IMR-90 (cell line): ENCODE measurements at regions not wholly inside any gene's neighbourhood (a gene's known extent, or its start where the extent isn't known, plus 50 kb on each side); places are given as distances from the start of the nearest gene placed in this dataset.

Experiments used
- ATAC-seq: fragments of 200-7000 bp; cut with Tn5 transposase; 2 replicates; pipeline ENCODE4 v1.9.1; 2020; ENCODE audit warnings: low read depth, mild to moderate bottlenecking, moderate library complexity
- BruUV-seq: library from RNA; stranded (reverse); fragments of 400-500 nt; replicated peaks from 2 replicates; lab custom pipeline; 2021; lab: Mats Ljungman, UMichigan
- CTCF ChIA-PET: fragments of 300-600 bp; formaldehyde crosslinking; extraction: SDS; loops from one replicate; lab custom pipeline; 2021; ENCODE audit warnings: antibody characterized with exemption; lab: Yijun Ruan, JAX
- POLR2A ChIA-PET: fragments of 300-600 bp; sonication (Branson Sonifier 250); formaldehyde crosslinking; loops from one replicate; lab custom pipeline; 2022; ENCODE audit warnings: antibody characterized with exemption; ENCODE audit not compliant: unreplicated experiment; lab: Charles Lee
- DNase-seq: peaks from one replicate; pipeline ENCODE4 v3.0.0; 2013
- H2AFZ ChIP-seq: replicated peaks from 2 replicates; pipeline ENCODE3; 2013; ENCODE audit warnings: low read length, mild to moderate bottlenecking; ENCODE audit not compliant: poor library complexity
- H2AK5ac ChIP-seq: 2 replicates; pipeline ENCODE4 v1.6.1; 2013; ENCODE audit warnings: low read depth, low read length, inconsistent platforms
- H2AK9ac ChIP-seq: replicated peaks from 2 replicates; pipeline ENCODE3; 2013; ENCODE audit warnings: mild to moderate bottlenecking, low read depth, low read length, moderate library complexity; ENCODE audit not compliant: poor library complexity
- H2BK120ac ChIP-seq: 2 replicates; pipeline ENCODE4 v1.6.1; 2013; ENCODE audit warnings: low read depth, low read length, inconsistent platforms
- H2BK15ac ChIP-seq: 3 replicates; pipeline ENCODE4 v1.6.1; 2013; ENCODE audit warnings: low read depth, low read length, inconsistent platforms
- H2BK20ac ChIP-seq: 2 replicates; pipeline ENCODE4 v1.6.1; 2013; ENCODE audit warnings: low read depth, mild to moderate bottlenecking, inconsistent platforms, low read length, moderate library complexity
- H2BK5ac ChIP-seq: 2 replicates; pipeline ENCODE4 v1.6.1; 2013; ENCODE audit warnings: mild to moderate bottlenecking, low read depth, low read length, inconsistent platforms; ENCODE audit not compliant: poor library complexity, severe bottlenecking
- H3K14ac ChIP-seq: replicated peaks from 2 replicates; pipeline ENCODE4 v1.6.1; 2013; ENCODE audit warnings: low read depth, low read length, inconsistent platforms
- H3K18ac ChIP-seq: 2 replicates; pipeline ENCODE4 v1.6.1; 2013; ENCODE audit warnings: low read depth, low read length, control low read depth
- H3K23ac ChIP-seq: 2 replicates; pipeline ENCODE4 v1.6.1; 2013; ENCODE audit warnings: low read depth, low read length, inconsistent platforms
- H3K27ac ChIP-seq: 2 replicates; pipeline ENCODE4 v1.5.1; 2013; ENCODE audit warnings: mild to moderate bottlenecking, control low read depth, low read length; ENCODE audit not compliant: insufficient read depth
- H3K27me3 ChIP-seq: 2 replicates; pipeline ENCODE4 v1.6.1; 2013; ENCODE audit warnings: low read length; ENCODE audit not compliant: control insufficient read depth, insufficient read depth
- H3K36me3 ChIP-seq: 2 replicates; pipeline ENCODE4 v1.6.1; 2013; ENCODE audit warnings: low read length, mixed read lengths; ENCODE audit not compliant: control insufficient read depth, insufficient read depth
- H3K4ac ChIP-seq: 2 replicates; pipeline ENCODE4 v1.6.1; 2013; ENCODE audit warnings: low read depth, low read length, inconsistent platforms
- H3K4me1 ChIP-seq: 2 replicates; pipeline ENCODE4 v1.6.1; 2013; ENCODE audit warnings: low read length, mixed read lengths; ENCODE audit not compliant: control insufficient read depth, insufficient read depth
- H3K4me2 ChIP-seq: 2 replicates; pipeline ENCODE4 v1.6.1; 2013; ENCODE audit warnings: low read depth, mild to moderate bottlenecking, control low read depth, low read length, moderate library complexity
- H3K4me3 ChIP-seq: 2 replicates; pipeline ENCODE4 v1.5.1; 2013; ENCODE audit warnings: low read depth, mild to moderate bottlenecking, control low read depth, low read length, moderate library complexity; ENCODE audit not compliant: insufficient read depth
- H3K56ac ChIP-seq: 2 replicates; pipeline ENCODE4 v1.6.1; 2013; ENCODE audit warnings: low read length, inconsistent platforms; ENCODE audit not compliant: insufficient read depth; ENCODE audit errors: extremely low read depth
- H3K79me1 ChIP-seq, 2 experiments: 2 replicates each; pipeline ENCODE4 v1.6.1; 2013; ENCODE audit warnings: low read length in 2 of 2, inconsistent platforms in 1 of 2, low read depth in 1 of 2
- H3K9ac ChIP-seq: 2 replicates; pipeline ENCODE4 v1.6.1; 2013; ENCODE audit warnings: low read depth, low read length, control low read depth
- H3K9me1 ChIP-seq: 2 replicates; pipeline ENCODE4 v1.6.1; 2013; ENCODE audit warnings: low read length, inconsistent platforms; ENCODE audit not compliant: insufficient read depth
- H3K9me3 ChIP-seq: 2 replicates; pipeline ENCODE4 v1.6.1; 2013; ENCODE audit warnings: low read length; ENCODE audit not compliant: control insufficient read depth, insufficient read depth
- H4K20me1 ChIP-seq: 2 replicates; pipeline ENCODE4 v1.6.1; 2013; ENCODE audit warnings: low read length, inconsistent platforms; ENCODE audit not compliant: insufficient read depth
- H4K5ac ChIP-seq: 2 replicates; pipeline ENCODE4 v1.6.1; 2013; ENCODE audit warnings: mild to moderate bottlenecking, low read depth, low read length, control low read depth
- H4K8ac ChIP-seq, 2 experiments: 2 replicates each; pipeline ENCODE4 v1.6.1; 2013; ENCODE audit warnings: low read depth in 2 of 2, low read length in 2 of 2, control low read depth in 1 of 2, inconsistent platforms in 1 of 2
- H4K91ac ChIP-seq: 2 replicates; pipeline ENCODE4 v1.6.1; 2013; ENCODE audit warnings: low read depth, low read length, inconsistent platforms; ENCODE audit not compliant: insufficient read depth
- CEBPB ChIP-seq: IDR thresholded peaks from 2 replicates; pipeline ENCODE4 v1.6.1; 2012; ENCODE audit warnings: low read depth, low read length, improper control_type of control experiment
- CHD1 ChIP-seq: IDR thresholded peaks from 2 replicates; pipeline ENCODE4 v1.6.1; 2012; ENCODE audit warnings: low read depth, low read length, improper control_type of control experiment
- FOS ChIP-seq: fragments of 150-350 bp; IDR thresholded peaks from 2 replicates; pipeline ENCODE4 v1.6.1; 2016; ENCODE audit warnings: low read depth, low read length
- MAFK ChIP-seq: IDR thresholded peaks from 2 replicates; pipeline ENCODE4 v1.6.1; 2012; ENCODE audit warnings: low read depth, low read length, improper control_type of control experiment
- MAZ ChIP-seq: IDR thresholded peaks from 2 replicates; pipeline ENCODE4 v1.6.1; 2012; ENCODE audit warnings: low read depth, mild to moderate bottlenecking, low read length, improper control_type of control experiment, moderate library complexity, borderline replicate concordance
- MXI1 ChIP-seq: IDR thresholded peaks from 2 replicates; pipeline ENCODE4 v1.6.1; 2012; ENCODE audit warnings: low read depth, mild to moderate bottlenecking, low read length, moderate library complexity, borderline replicate concordance
- NFE2L2 ChIP-seq: fragments of 150-350 bp; IDR thresholded peaks from 2 replicates; pipeline ENCODE4 v1.6.1; 2016; ENCODE audit warnings: low read depth, mild to moderate bottlenecking, low read length
- POLR2A ChIP-seq: IDR thresholded peaks from 2 replicates; pipeline ENCODE4 v1.6.1; 2012; ENCODE audit warnings: mild to moderate bottlenecking, low read depth, low read length
- RAD21 ChIP-seq: IDR thresholded peaks from 2 replicates; pipeline ENCODE4 v1.6.1; 2012; ENCODE audit warnings: low read length, improper control_type of control experiment
- RCOR1 ChIP-seq: IDR thresholded peaks from 2 replicates; pipeline ENCODE4 v1.6.1; 2012; ENCODE audit warnings: mild to moderate bottlenecking, low read length, improper control_type of control experiment; ENCODE audit not compliant: insufficient replicate concordance
- RFX5 ChIP-seq: IDR thresholded peaks from 2 replicates; pipeline ENCODE4 v1.8.0; 2012; ENCODE audit warnings: low read depth, mild to moderate bottlenecking, low read length, moderate library complexity
- SMC3 ChIP-seq: fragments of 150-350 bp; IDR thresholded peaks from 2 replicates; pipeline ENCODE4 v1.6.1; 2016; ENCODE audit warnings: low read depth, mild to moderate bottlenecking, antibody characterized with exemption, low read length, moderate library complexity
- WGBS, 2 experiments: methylation state at CpG; one replicate each; pipeline versions ENCODE4 v1.1.5 to v1.1.7; 2013; ENCODE audit warnings: missing lambda C conversion rate in 2 of 2; ENCODE audit not compliant: insufficient read length in 1 of 2; ENCODE audit errors: extremely low coverage in 2 of 2; 5-methylcytosine and 5-hydroxymethylcytosine counted together
- dilution Hi-C: fragments of 300-500 bp; cut with HindIII; formaldehyde crosslinking; loops from one replicate; pipeline ENCODE4 v1.14.3; 2018; ENCODE audit warnings: low sequenced_read_pairs; ENCODE audit not compliant: unreplicated experiment
- in situ Hi-C: fragments of 300-500 bp; cut with MboI; formaldehyde crosslinking; loops from 3 replicates; pipeline ENCODE4 v1.14.3; 2019; ENCODE audit warnings: low sequenced_read_pairs, inconsistent platforms, mixed read lengths
- intact Hi-C: fragments of 100-400 bp; cut with micrococcal nuclease; formaldehyde crosslinking; loops from 2 replicates; pipeline ENCODE4 v1.10.0; 2022
- TF ChIP-seq, protein P1 (sequence below): fragments of 150-350 bp; IDR thresholded peaks from 2 replicates; pipeline ENCODE4 v1.6.1; 2016; ENCODE audit warnings: low read depth, mild to moderate bottlenecking, low read length, moderate library complexity, borderline replicate concordance
- TF ChIP-seq, protein P2 (sequence below): conservative IDR thresholded peaks from 2 replicates; pipeline ENCODE4 v1.5.1; 2012; ENCODE audit warnings: mild to moderate bottlenecking, low read depth, low read length, improper control_type of control experiment
- TF ChIP-seq, protein P3 (sequence below): fragments of 150-350 bp; IDR thresholded peaks from 2 replicates; pipeline ENCODE4 v1.6.1; 2017; ENCODE audit warnings: mild to moderate bottlenecking, antibody characterized with exemption, low read length, low read depth

DNA sequence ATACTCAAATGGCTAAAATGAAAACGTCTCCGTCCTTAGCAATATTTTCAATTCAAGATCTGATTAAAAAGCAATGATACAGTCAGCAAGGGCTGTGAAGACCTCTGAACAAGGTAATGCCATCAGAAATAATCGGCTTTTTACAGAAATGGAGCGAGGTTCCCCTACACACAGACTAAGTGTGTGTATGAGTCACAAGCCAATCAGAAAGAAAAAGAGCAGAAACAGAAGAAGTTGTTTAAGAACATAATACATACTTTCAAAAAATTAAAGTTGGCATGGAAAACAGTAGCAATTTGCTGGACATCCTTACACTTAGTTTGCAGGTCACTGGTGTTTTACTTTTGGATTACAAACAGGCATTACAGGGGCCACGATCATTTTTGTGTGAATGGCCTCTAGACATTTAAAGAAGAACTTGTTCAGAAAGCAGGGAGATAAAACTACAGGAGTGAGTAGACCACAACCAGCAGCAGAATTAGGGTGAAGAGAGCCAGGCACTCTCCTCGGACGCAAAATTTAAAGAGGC, 350.0 kb upstream of the RUNX1 start:
- CTCF ChIA-PET, result no interaction called here
- WGBS, 2 experiments, result no CpG with 5 or more reads among the region's 7 CpGs

More for the DNA sequence above, 350.0 kb upstream of the RUNX1 start:
- Histone ChIP-seq H3K9me1 (peaks cover 5% of the 10 kb centered on the region; the same call in 1 of the 2 replicates), H3K14ac (peak overlapping the region; percentile 85), H3K18ac (peak overlapping the region; percentile 94; the same call in 1 of the 2 replicates), H3K79me1 (no peaks in the 10 kb centered on the region), H3K9ac (no peak overlapping the region), H2BK5ac (peak overlapping the region; percentile 23), H3K9me3 (no peaks in the 10 kb centered on the region), H3K4me1 (peaks cover 8% of the 10 kb centered on the region), H2AK5ac (no peak overlapping the region), H2BK120ac (peak overlapping the region; percentile 73), H3K56ac (no peak overlapping the region), H2BK20ac (peak overlapping the region; percentile 72), H4K5ac (peak overlapping the region; percentile 86; the same call in 1 of the 2 replicates), H4K91ac (no peak overlapping the region), H3K23ac (peak overlapping the region; percentile 74; the same call in 1 of the 2 replicates), H3K4me3 (no peak overlapping the region), H4K8ac (peak overlapping the region in 1 of 2 experiments; percentile 66; a peak in 2 of 4 replicates), H3K4me2 (peak overlapping the region; percentile 81; the same call in 1 of the 2 replicates), H3K27me3 (no peaks in the 10 kb centered on the region), H4K20me1 (no peaks in the 10 kb centered on the region), H2BK15ac (peak overlapping the region; percentile 35; the same call in 2 of the 3 replicates), H3K4ac (peak overlapping the region; percentile 63; the same call in 1 of the 2 replicates), H3K27ac (no peak overlapping the region), H2AK9ac (no peak overlapping the region), H3K36me3 (no peaks in the 10 kb centered on the region), H2AFZ (no peak overlapping the region)
- in situ Hi-C loops (no loop called here), intact Hi-C loops (loop anchor here (5.0 kb wide), 1 partner anchor 142 kb away; no protein-coding TSS in a partner anchor), dilution Hi-C loops (no loop called here)
- POLR2A ChIA-PET, result no interaction called here
- TF ChIP-seq MXI1, result no peak
- TF ChIP-seq RAD21, result no peak
- TF ChIP-seq, protein P1, sequence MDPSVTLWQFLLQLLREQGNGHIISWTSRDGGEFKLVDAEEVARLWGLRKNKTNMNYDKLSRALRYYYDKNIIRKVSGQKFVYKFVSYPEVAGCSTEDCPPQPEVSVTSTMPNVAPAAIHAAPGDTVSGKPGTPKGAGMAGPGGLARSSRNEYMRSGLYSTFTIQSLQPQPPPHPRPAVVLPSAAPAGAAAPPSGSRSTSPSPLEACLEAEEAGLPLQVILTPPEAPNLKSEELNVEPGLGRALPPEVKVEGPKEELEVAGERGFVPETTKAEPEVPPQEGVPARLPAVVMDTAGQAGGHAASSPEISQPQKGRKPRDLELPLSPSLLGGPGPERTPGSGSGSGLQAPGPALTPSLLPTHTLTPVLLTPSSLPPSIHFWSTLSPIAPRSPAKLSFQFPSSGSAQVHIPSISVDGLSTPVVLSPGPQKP, result no peak
- TF ChIP-seq RFX5, result no peak
- TF ChIP-seq POLR2A, result no peak
- TF ChIP-seq, protein P2, sequence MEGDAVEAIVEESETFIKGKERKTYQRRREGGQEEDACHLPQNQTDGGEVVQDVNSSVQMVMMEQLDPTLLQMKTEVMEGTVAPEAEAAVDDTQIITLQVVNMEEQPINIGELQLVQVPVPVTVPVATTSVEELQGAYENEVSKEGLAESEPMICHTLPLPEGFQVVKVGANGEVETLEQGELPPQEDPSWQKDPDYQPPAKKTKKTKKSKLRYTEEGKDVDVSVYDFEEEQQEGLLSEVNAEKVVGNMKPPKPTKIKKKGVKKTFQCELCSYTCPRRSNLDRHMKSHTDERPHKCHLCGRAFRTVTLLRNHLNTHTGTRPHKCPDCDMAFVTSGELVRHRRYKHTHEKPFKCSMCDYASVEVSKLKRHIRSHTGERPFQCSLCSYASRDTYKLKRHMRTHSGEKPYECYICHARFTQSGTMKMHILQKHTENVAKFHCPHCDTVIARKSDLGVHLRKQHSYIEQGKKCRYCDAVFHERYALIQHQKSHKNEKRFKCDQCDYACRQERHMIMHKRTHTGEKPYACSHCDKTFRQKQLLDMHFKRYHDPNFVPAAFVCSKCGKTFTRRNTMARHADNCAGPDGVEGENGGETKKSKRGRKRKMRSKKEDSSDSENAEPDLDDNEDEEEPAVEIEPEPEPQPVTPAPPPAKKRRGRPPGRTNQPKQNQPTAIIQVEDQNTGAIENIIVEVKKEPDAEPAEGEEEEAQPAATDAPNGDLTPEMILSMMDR, result no peak
- TF ChIP-seq NFE2L2, result no peak
- no peak for TF ChIP-seq MAZ
- no peak for TF ChIP-seq FOS
- TF ChIP-seq MAFK, result no peak
- no peak for TF ChIP-seq CHD1
- TF ChIP-seq CEBPB, result no peak
- no peak for TF ChIP-seq RCOR1
- no peak for TF ChIP-seq SMC3
- TF ChIP-seq, protein P3, sequence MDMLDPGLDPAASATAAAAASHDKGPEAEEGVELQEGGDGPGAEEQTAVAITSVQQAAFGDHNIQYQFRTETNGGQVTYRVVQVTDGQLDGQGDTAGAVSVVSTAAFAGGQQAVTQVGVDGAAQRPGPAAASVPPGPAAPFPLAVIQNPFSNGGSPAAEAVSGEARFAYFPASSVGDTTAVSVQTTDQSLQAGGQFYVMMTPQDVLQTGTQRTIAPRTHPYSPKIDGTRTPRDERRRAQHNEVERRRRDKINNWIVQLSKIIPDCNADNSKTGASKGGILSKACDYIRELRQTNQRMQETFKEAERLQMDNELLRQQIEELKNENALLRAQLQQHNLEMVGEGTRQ, result no peak
- ATAC-seq, result no peak
- no TSS peak for BruUV-seq
- DNase-seq, result no peak
